ENCODE measurements at regions not wholly inside any gene's neighbourhood (a gene's known extent, or its start where the extent isn't known, plus 50 kb on each side); places are given as distances from the start of the nearest gene placed in this dataset.

DNA sequence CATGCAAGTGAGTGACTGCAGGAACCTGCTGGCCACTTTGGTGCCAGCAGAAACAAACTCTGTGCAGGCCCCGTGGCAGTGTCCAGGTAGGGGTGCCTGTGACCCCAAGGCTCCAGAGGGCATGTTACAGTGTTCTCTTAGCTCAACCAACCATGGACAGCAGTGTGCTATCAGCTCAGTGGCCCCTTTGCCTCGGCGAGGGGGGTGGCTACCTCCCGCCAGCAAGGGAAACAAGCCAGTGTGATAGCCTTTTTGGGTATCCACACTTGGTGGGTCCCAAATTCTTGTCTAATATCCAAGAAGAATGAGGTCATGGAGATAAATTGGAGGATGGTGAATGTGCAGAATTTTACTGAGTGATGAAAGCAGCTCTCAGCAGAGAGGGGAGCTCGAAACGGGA, 298.6 kb upstream of the SLC30A5 start:
- TF ChIP-seq CTCF (IDR thresholded peaks at IDR 0.05) (no peak), POLR2A (IDR thresholded peaks at IDR 0.05) (no peak)

Data from lower leg skin (tissue), 3 donors.